Amniotic epithelial cell (primary cell): ENCODE measurements at regions not wholly inside any gene's neighbourhood (a gene's known extent, or its start where the extent isn't known, plus 50 kb on each side); places are given as distances from the start of the nearest gene placed in this dataset.

Experiments
- DNase-seq: peaks from one replicate; pipeline ENCODE4 v3.0.0-alpha.2; 2010; ENCODE audit warnings: low read depth

GRCh38 chr14:28482251-28483040 lies 284.1 kb upstream of the FOXG1 start:
- no peak for DNase-seq

DNA sequence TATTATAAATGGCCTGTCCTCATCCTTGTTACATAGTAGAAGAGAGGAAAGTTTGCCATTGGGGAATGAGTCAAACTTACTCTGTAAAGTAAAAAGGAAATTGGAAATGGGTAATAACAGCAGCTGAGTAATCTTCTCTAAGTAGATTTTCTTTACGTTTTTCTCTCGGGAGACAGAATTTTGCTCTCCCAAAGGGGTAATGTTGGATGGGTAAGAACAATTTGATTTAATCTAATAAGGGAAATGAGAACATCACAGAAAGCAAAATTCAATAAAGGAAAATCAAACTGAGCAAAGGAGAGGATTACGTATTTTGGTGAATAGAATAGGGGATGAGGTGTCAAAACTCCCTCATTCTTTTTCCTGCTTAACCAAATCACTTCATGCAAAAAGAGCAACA lies 283.1 kb upstream of the FOXG1 start:
- no peak for DNase-seq

DNA sequence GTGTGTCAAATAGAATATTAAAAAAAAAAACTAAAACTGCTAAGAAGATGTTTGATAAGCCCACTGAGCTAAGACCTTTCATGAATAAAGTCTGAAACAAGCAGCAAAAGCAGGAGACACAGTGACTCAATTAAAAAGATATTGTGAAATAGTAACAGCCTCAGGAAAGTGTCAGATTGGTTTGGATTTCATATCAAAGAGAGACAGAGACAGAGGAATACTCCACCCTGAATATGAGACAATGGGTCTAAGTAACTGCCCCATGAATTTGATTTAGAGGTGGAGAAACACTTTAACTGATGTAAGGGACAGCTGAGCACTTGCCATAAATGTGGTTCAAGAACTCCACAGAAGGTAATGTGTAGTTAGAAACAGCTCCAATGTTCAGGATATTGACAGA lies 277.9 kb upstream of the FOXG1 start:
- DNase-seq: no peak

GRCh38 chr14:28493516-28493915 lies 273.1 kb upstream of the FOXG1 start:
- DNase-seq: no peak

GRCh38 chr14:28494196-28494595 lies 272.4 kb upstream of the FOXG1 start:
- DNase-seq: no peak

GRCh38 chr14:28496364-28496763 lies 270.2 kb upstream of the FOXG1 start:
- no peak for DNase-seq

- no peak for DNase-seq
Observed at GRCh38 chr14:28502517-28502916, 264.1 kb upstream of the FOXG1 start.

DNA sequence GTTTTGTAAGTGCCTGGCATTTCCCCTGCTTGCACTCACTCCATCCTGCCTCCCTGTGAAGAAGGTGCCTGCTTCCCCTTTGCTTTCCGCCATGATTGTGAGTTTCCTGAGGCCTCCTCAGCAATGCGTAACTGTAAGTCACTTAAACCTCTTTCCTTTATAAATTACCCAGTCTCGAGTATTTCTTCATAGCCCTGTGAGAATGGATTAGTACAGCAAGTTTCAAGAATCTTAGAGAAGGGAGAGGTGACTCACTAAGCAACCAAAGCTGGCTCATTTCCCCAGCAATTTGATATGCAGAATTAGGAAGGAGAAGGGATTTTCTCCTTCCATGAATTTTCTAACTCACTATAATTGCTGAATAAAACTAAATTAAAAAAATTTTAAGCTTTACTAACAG lies 251.0 kb upstream of the FOXG1 start:
- peak; percentile 44 for DNase-seq

DNA sequence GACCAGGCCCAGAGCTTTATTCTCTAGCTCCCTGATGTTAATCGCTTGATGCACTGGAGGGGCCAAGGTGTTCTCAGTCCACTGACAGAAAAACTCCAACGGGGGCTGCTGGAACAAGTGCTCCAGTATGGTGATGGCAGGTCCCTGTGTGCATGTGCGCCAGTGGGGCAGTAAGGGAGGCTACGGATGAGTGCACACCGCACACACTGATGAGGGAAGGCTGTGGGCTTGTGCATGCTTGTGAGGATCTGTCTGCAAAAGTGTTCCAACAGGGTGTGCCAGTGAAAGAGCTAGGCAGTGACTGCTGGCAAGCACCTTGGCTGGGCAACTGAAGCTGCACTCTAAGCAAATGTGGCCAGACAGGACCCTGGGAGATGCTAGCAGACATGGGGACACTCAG lies 229.7 kb upstream of the FOXG1 start:
- no peak for DNase-seq

DNA sequence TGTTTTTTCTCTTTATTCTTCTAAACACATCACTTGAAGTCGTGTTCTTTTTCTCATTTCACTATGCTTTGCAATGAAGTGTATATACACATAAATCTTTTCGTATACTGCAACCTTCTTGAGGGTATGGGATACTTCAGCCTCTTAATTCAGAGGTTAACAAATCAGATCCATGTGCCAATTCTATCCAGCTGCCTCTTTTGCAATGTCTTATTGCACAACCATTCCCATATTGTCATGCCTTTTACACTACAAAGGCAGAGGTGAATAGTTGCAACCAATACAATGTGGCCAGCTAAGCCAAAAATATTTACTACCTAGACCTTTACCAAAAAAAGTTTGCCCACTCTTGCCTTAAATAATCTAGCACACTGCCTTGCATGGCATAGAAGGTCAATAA lies 224.5 kb upstream of the FOXG1 start:
- peak; percentile 8 for DNase-seq

DNA sequence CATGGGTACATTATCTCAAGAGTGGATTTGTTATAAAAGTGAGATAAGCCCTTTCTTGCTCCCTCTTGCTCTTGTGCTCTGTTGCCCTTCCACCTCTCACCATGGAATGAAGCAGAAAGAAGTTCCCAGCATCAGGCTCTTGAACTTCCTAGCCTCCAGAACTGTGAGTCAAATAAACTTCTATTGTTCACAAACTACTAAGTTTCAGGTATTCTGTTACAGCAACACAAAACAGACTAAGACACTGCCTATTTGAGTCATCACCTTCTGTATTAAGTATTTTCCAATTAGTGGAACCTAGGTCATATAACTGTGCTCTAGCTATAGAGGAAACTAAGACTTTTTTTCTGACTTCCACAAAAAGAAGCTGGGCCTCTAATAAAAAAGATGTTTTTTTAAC lies 201.2 kb upstream of the FOXG1 start:
- DNase-seq: no peak

- no peak for DNase-seq
Observed at GRCh38 chr14:28570391-28570790, 196.2 kb upstream of the FOXG1 start.

DNA sequence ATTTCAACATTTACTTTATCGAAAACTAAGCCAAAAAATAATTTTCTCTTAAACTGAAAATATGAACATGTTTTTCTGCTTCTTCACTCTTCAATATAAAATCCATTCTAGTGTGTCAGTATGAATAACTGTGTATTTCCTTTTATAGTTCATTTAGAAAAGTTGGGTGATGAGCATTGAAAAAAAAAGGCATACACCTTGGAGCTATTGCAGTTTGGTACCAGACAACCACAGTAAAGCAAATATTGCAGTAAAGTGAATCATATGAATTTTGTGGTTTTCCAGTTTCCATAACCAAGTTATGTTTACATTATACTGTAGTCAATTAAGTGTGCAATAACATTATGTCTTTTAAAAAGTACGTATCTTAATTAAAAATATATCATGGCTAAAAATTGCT lies 195.0 kb upstream of the FOXG1 start:
- DNase-seq: peak; percentile 18

GRCh38 chr14:28576523-28576922 lies 190.1 kb upstream of the FOXG1 start:
- DNase-seq: no peak

DNA sequence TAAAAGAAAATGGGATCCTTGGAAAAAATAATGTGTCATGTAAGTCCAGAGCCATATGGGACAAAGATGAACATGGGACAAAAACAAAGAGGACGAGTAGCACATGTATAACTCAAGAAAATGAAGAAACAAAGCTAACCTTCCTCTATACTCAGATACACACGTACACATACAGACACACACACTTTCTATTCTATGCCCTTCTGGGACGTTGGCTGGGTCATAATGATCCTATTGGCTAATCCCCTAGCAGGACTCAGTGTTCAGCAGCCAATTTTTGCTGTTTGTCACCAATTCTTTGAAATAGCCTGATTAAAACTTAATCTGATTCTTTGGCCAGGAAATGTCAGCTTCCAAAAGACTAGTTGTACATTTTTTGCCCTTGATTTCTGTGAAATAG lies 189.4 kb upstream of the FOXG1 start:
- DNase-seq: peak; percentile 3

DNA sequence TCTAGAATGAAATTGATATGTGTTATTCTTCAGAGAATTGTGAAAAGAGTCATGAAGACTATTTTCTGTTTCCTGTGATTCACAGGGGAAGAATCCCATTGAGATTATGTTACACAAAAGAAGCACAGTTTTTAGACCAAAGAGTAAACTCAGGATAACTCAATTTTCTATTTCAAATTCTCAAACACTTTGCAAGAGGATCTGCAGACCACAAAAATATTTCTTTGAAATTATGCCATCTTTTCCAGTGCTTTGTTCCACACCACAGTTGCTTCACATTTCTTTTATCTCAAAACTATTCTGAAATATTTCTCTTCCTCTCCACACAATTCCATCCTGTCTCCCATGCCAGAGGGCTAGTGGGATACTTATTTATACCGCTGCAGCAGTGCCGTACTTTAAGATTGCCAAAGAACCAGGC lies 188.9 kb upstream of the FOXG1 start:
- DNase-seq: peak; percentile 89

GRCh38 chr14:28584951-28585350 lies 181.6 kb upstream of the FOXG1 start:
- no peak for DNase-seq

DNA sequence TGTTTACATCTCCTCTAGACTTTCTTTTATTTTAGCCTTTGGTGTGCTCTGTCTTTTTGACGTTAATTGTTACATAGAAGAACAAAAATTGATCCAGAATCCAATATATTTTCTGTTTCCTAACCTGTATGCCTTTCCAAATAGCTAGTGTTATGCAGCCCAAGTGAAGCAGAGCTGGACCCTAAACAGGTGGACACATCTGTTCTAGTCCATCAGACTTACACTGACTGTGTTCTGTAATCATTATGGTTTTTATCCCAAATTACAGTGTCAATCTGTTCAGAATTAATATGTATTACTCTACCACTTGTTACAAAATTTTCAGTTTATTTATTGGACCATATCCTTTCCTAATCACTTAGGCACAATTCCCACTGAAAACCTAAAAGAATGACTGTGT lies 176.8 kb upstream of the FOXG1 start:
- no peak for DNase-seq

DNA sequence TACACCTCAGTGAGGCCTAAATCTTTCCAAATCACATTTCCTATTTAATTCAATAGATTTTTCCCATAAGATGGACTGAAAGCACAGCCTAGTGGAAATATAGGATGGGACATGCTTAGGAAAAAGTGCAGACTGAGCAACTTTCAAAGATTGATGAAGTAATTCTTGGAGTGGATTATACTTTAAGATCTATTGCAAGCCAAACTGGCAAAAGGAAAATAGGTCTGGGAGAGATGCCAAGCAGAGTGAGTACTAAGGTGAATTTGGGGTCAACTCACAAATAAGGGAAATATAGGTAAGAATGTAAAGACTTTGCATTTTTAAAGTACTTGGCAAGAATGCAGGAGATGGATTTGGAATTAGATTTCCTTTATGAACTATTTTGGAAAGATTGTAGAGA lies 170.2 kb upstream of the FOXG1 start:
- peak; percentile 40 for DNase-seq

DNA sequence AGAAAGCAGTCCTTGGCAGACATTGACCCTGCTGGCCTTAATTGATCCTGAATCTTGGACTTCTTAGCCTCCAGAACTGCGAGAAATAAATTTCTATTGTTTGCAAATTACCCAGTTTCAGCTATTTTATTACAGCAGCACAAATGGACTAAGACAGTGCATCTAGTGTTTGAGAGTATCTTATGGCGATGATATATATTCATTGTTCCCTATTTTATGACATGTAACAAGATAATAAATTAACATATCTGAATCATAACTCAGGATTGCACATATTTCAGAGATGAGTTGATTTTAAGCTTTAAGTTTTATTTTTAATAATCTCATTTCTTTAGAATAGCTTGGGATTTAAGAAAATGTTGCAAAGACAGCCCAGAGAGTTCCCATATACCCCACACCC lies 167.4 kb upstream of the FOXG1 start:
- DNase-seq: no peak

DNA sequence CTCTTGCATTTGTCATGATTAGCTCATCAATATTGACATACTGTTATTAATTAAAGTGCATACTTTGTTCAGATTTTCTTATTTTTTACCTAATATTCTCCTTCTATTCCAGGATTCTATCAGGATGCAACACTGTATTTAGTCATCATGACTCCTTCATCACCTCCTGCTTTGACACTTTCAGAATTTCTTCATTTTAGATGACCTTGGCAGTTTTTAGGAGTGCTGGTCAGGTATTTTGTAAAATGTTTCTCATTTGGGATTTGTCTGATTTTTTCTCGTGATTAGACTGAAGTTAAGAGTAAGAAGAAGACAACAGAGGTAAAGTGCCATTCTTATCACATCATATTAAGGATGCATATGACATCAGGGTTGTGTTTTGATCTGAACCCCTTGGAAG lies 167.0 kb upstream of the FOXG1 start:
- DNase-seq: no peak

DNA sequence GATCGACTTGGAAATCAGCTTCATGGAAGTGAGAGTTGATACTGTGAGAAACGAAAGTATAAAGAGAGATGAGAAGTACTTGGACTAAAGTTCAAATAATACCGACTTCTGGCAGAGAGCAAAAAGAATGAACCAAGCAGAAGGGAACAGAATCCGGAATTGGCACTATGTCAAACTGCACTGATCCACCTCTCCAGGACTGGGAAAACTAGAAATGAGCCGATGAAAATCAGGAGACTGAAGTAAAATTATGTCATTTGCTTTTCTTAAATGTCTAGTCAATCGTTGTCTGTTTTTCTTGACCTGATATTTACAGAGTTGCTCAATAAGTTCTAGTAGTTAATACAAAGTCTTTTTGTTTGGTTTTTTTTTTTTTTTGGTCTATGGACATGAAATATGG lies 163.0 kb upstream of the FOXG1 start:
- no peak for DNase-seq

- DNase-seq: no peak
Observed at GRCh38 chr14:28607661-28608060, 158.9 kb upstream of the FOXG1 start.

DNA sequence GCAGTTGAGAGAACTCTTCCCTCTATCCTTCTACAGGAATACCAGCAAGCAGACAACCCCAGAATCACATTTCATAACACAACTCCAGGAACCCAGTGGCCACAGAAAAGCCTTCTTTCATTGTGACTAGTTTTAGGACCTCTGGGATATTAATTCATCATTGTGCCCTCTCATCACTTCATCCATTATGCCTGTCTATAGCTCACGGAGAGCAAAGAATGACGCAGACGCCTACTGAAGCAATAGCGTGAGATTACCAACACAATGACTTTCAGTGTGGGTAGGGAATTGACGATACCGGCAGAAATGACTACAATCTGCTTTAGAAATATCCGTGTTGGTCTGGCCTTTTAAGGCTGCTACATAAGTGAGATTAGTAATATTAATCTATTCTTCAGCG lies 158.1 kb upstream of the FOXG1 start:
- DNase-seq: no peak
